Testis (tissue), 2 donors: ENCODE measurements at regions not wholly inside any gene's neighbourhood (a gene's known extent, or its start where the extent isn't known, plus 50 kb on each side); places are given as distances from the start of the nearest gene placed in this dataset.

Experiments used
- DNase-seq: peaks from one replicate; pipeline ENCODE4 v3.0.0-alpha.2; 2019
- H3K27ac ChIP-seq, 2 donors: fragments of 200-600 bp; sonication (generic); one replicate each; pipeline ENCODE4 v1.5.1; 2019
- H3K27me3 ChIP-seq: fragments of 200-600 bp; sonication (generic); one replicate; pipeline ENCODE4 v1.5.1; 2019
- H3K36me3 ChIP-seq: fragments of 200-600 bp; sonication (generic); one replicate; pipeline ENCODE4 v1.5.1; 2017; ENCODE audit warnings: low read depth; ENCODE audit errors: missing control alignments
- H3K4me1 ChIP-seq: fragments of 200-600 bp; sonication (generic); one replicate; pipeline ENCODE4 v1.5.1; 2019
- H3K4me3 ChIP-seq, 2 donors: fragments of 200-600 bp; sonication (generic); one replicate each; pipeline ENCODE4 v1.5.1; 2017 to 2019
- H3K9me3 ChIP-seq: fragments of 200-600 bp; sonication (generic); one replicate; pipeline ENCODE4 v1.5.1; 2017
- CTCF ChIP-seq, 3 experiments: fragments of 450-650 bp in 2 of 3; fragments of 200-600 bp in 1 of 3; sonication (generic) in 1 of 3; IDR thresholded peaks; one replicate each; pipeline ENCODE4 v1.5.1; 2016 to 2019; ENCODE audit warnings: antibody characterized with exemption in 3 of 3, mild to moderate bottlenecking in 2 of 3, moderate library complexity in 1 of 3
- POLR2A ChIP-seq: fragments of 450-650 bp; IDR thresholded peaks from one replicate; pipeline ENCODE4 v1.6.1; 2017; ENCODE audit warnings: antibody characterized with exemption, mild to moderate bottlenecking, moderate library complexity
- WGBS, 2 donors: methylation state at CpG; one replicate each; pipeline ENCODE4 v1.1.5; 2018; 5-methylcytosine and 5-hydroxymethylcytosine counted together
- intact Hi-C: fragments of 100-400 bp; cut with DNase I; formaldehyde crosslinking; loops from one replicate; pipeline ENCODE4 v1.15.1; 2023; ENCODE audit warnings: low total_unique reads

- intact Hi-C loops: no loop called here
- WGBS, 2 donors: 86 to 92% methylated on average over 3 of the region's 3 CpGs
- no peaks in the 10 kb centered on the region for H3K4me1 ChIP-seq
Observed at GRCh38 chr14:86838363-86838762, 1154.6 kb downstream of the GALC start.

GRCh38 chr14:86826661-86827060 is 1166.3 kb downstream of the GALC start:
- Histone ChIP-seq H3K36me3 (no peaks in the 10 kb centered on the region), H3K4me1 (no peaks in the 10 kb centered on the region), H3K27me3 (no peaks in the 10 kb centered on the region), H3K27ac (no peak overlapping the region), H3K9me3 (no peaks in the 10 kb centered on the region), H3K4me3 (no peak overlapping the region)
- TF ChIP-seq CTCF (IDR thresholded peaks at IDR 0.05): no peak
- intact Hi-C loops: no loop called here
- WGBS, 2 donors: 31 to 89% methylated on average over 1 of the region's 1 CpG
- DNase-seq: no peak

More at GRCh38 chr14:86838363-86838762, 1154.6 kb downstream of the GALC start:
- no peak for TF ChIP-seq CTCF (IDR thresholded peaks at IDR 0.05)
- TF ChIP-seq POLR2A: no peak
- Histone ChIP-seq H3K36me3 (no peaks in the 10 kb centered on the region), H3K9me3 (no peaks in the 10 kb centered on the region), H3K4me3 (no peak overlapping the region), H3K27ac (no peak overlapping the region), H3K27me3 (no peaks in the 10 kb centered on the region)
- no peak for DNase-seq

- Histone ChIP-seq H3K9me3 (no peaks in the 10 kb centered on the region), H3K4me1 (no peaks in the 10 kb centered on the region), H3K27ac (no peak overlapping the region), H3K36me3 (no peaks in the 10 kb centered on the region), H3K4me3 (no peak overlapping the region), H3K27me3 (no peaks in the 10 kb centered on the region)
- 34 to 51% methylated on average over 2 of the region's 2 CpGs for WGBS, 2 donors
- TF ChIP-seq POLR2A (no peak), CTCF (IDR thresholded peaks at IDR 0.05) (no peak)
- intact Hi-C loops: no loop called here
- DNase-seq: no peak
Observed at GRCh38 chr14:86824167-86824566, 1168.8 kb downstream of the GALC start.

GRCh38 chr14:86823581-86823980 is 1169.4 kb downstream of the GALC start:
- TF ChIP-seq POLR2A (no peak), CTCF (IDR thresholded peaks at IDR 0.05) (no peak)
- no peak overlapping the region for H3K27ac ChIP-seq
- WGBS, 2 donors: 63 to 72% methylated on average over 2 of the region's 2 CpGs
- no peaks in the 10 kb centered on the region for H3K27me3 ChIP-seq
- H3K4me1 ChIP-seq: no peaks in the 10 kb centered on the region
- no peaks in the 10 kb centered on the region for H3K36me3 ChIP-seq
- DNase-seq: no peak
- intact Hi-C loops: no loop called here
- no peak overlapping the region for H3K4me3 ChIP-seq
- H3K9me3 ChIP-seq: no peaks in the 10 kb centered on the region

- intact Hi-C loops: no loop called here
- no peak overlapping the region for H3K27ac ChIP-seq
- no peak for DNase-seq
- no peak for TF ChIP-seq CTCF (IDR thresholded peaks at IDR 0.05)
- no peak for TF ChIP-seq POLR2A
- no peak overlapping the region for H3K4me3 ChIP-seq
- no peaks in the 10 kb centered on the region for H3K9me3 ChIP-seq
- no peaks in the 10 kb centered on the region for H3K36me3 ChIP-seq
- no peaks in the 10 kb centered on the region for H3K27me3 ChIP-seq
- no peaks in the 10 kb centered on the region for H3K4me1 ChIP-seq
Observed at GRCh38 chr14:86815341-86815740, 1177.6 kb downstream of the GALC start.
